ENCODE measurements at regions not wholly inside any gene's neighbourhood (a gene's known extent, or its start where the extent isn't known, plus 50 kb on each side); places are given as distances from the start of the nearest gene placed in this dataset.

DNA sequence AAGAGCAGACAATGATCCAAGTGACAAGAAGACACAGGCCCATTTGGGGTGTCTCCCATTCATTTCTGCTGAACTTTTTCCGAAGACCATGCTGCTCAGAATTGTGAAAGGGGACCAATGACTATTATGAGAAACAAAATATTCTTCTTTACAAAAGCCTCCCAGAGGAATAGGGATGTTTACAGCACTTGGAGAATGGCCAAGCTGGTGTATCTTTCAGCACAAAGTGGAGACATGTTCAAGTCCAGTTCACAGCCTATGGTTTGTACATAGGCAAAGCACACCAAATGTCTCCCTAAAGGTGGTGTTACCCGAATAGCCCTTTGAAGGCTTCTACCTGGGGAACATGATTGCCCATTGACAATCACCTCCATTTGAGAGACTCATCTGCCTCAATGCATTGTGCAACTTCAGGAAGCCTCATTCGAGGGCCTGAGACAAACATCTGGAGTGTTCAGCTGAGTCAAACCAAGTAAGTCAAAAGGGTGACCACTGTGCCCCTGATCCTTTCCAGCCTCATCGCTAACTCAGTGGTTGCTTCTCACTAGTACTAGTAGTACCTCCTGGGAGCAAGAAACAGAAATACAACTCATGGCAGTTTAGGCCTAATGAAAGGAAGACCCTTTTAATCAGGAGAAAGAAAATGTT, 451.0 kb upstream of the MARCKS start:
- intact Hi-C loops (cut with DNase I), result no loop called here
- no peak for DNase-seq

DNA sequence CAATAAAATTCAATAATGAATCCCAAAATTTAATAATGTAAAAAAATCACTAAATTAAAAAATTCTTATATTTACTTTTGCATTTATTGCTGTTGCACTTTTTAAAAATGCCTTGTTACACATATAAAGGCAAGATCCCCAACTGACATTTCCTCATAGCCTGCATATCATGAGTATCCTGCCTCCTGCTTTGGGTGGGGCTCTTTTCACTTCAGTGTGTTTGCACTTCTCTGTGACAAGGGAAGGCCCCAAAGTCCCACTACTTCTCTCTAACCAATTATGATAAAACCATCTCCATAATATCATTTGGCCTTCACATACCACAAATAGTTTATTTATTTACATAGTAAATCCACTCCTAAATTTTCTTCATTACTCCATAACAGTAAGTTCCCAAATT, 446.1 kb upstream of the MARCKS start:
- intact Hi-C loops (cut with DNase I), result no loop called here
- no peak for DNase-seq

DNA sequence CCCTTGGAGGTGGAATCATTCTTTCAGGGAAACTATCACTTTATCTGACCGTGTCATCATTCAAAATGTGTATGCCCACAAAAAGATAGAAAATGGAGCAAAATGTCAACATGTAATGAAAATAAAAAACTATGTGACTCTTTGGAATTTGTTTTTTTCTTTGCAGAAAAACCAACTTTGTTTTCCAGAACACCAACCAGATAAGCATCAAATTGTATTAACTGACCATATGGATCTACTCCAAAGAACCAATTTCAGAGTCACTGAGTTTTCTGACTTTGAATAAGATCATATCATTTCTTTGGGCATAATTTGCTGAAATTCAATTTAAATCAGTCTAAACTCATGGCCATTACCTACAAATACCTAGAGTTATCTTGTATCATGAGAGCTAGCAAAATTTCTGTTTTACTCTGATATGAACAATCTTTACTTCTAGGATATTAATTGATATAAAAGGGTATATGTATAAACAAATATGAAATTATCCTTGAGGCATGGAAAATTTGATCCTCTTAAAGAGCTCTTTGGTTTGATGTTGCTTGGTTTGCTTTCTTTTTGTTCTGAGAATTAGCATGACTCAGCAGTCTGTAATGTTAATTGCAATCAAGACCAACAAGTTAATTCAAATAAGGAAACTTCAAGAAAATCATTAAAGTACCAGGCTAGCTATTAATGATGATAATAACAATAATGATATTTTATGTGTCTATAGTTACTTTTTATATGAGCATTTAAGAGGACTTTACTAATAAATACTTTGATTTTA, 444.4 kb upstream of the MARCKS start:
- no peak for DNase-seq
- intact Hi-C loops (cut with DNase I), result no loop called here

DNA sequence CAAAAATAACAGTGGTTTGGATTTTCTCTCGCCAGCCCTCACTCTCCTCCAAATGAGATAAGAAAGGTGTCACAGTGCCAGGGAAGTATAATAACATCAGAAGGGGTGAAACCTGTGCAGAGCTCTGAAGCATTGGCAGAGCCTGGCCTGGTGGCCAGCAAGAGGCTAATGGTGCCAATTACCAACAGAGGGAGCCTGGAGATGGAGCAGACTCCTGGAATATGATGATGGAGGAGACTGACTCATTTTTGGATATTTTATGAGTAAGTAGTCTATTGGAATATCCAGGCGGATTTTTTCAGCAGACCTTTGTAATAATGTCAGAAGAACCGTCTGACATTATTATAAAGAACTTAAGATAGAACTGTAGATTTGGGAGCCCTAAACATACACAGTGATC, 442.6 kb upstream of the MARCKS start:
- intact Hi-C loops (cut with DNase I), result no loop called here
- peak in 24 of 42 donors; percentile 9 to 49 (median 22) for DNase-seq

DNA sequence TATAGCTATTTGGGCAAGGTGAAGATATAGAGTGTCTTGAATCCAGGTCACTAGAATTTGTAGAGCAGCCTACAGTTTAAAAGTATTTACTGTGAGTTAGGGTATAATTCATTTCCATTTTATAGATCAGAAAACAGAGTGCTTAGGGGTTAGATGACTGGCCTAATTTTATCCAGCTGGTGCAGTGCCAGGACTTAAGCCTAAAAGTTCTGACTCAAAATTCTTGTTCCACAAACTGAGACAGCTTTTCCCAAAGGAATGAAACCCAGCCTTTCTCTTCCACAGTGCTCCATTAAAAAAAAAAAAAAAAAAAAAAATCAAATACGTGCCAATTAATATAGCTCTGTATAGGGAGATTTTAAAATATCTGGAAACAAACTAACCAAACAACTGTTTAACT, 441.0 kb upstream of the MARCKS start:
- DNase-seq, result no peak
- intact Hi-C loops (cut with DNase I), result no loop called here

DNA sequence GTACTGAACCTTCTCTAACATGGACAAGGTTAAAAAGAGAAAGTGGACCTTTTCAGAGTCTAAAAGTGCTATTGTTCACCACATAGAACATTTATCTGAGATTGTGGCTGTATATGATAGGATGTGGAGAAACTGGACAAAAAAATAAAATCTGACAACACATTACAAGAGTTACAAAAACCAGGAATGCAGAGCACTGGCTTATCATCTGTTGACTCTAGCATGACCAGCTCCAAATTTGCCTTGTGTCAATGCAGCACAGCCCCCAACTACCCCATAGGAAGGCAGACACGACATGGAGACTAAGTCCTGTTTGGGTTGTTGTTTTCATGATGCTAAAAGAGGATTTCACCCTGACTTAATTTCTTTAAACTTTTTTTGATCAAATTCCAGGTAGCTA, 436.9 kb upstream of the MARCKS start:
- intact Hi-C loops (cut with DNase I), result no loop called here
- no peak for DNase-seq

DNA sequence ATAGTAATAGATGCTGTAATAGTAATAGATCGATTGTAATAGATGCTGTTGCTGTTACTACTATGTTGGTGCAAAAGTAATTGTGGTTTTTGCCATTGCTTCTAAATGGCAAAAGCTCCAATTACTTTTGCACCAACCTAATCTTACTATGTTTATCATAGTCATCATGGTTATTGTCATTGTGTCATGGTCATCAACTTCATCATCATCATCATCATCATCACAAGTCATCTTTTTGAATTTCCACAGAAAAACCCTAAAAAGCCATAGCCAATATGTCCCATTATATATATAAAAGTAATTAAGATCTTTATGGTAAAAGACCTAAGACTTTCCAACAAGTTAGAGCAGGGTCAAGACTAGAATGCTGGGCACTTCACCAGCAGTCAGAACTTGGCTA, 435.1 kb upstream of the MARCKS start:
- no peak for DNase-seq
- intact Hi-C loops (cut with DNase I), result no loop called here

DNA sequence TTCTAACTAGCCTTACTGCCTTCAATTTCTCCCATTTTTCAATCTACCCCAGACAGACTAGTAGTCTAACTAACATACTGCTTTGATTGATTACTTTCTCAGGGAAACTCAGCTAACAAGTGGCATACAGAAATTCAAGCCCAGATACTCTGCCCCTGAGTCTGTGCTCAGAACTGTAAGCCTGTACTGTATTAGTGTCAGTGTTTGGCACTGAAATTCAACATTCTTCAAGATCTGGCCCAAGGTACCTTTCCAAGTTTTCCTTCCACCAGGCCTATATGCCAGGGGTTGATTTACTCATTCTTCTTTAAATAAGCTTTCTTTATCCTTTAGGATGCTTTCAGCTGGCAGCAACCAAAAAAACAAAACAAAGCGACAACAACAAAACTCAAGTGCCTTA, 433.2 kb upstream of the MARCKS start:
- no peak for DNase-seq

DNA sequence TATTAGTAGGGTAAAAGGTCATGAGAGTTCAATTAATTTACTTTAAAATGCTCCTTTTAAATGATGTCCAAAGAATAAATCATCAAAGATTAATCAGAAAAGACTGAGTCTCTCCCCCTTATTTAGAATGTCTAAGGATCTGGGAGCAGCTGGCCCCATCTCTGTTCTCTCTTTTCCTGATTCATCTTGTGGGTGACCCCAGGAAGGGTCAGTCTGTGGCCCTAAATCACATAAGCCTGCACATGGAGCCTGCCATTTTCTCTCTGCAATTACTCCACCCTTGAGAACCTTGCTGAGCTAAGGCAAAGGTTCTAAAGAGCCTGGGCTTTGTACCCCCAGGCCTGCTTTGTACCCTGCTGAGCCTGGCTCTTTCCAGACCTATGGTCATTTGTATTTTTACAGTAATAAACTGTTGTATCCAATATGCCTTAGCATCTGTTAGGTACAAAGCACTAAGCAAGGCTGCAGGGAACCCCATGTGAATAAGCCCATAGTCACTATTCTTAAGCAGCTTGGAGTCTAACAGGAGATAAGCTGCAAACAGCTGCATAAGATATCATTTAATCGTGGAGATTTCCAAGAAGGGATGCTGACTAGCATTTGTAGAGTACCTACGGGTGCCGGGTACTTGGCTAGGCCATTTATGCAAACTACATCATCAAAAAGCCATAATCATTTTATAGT, 431.0 kb upstream of the MARCKS start:
- intact Hi-C loops (cut with DNase I), result no loop called here
- no peak for DNase-seq

More for the DNA sequence above, 433.2 kb upstream of the MARCKS start:
- intact Hi-C loops (cut with DNase I), result no loop called here

DNA sequence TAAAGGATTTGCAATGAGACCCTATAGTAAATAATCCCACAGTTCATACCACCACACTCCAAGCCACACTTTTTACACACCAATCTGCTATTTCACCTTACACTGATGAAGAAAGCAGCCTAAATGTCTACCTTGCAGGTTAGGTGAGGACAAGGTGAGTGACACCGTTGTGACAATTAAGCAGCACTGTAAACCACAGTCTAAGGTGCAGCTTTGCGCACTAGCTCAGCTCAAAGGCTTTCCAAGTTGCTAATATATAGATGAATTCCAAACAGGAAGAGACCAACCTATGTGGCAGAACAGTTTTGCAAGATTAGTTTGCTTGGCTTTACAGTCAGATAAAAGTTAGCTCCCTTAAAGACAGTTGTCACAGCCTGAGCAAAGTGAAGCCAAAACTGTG, 429.5 kb upstream of the MARCKS start:
- intact Hi-C loops (cut with DNase I), result no loop called here

DNA sequence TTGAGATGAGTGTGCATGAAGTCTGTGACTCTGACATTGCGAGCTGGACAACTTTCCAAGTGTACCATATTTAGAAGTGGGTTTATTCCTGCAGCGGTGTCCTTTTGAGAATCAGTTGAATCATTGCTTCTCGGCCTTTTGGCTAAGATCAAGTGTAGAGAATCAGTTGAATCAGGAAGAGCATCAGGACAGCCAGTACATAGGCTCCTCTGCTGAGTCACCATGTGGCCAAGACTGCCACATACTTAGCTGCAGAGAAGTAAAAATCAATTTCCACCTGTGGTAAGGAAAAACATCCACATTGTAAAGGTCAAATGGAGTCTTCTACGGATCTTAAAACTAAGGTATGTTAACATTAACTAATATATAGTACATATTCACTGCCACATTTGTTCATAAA, 428.4 kb upstream of the MARCKS start:
- DNase-seq, result no peak
- intact Hi-C loops (cut with DNase I), result no loop called here

More for the DNA sequence above, 429.5 kb upstream of the MARCKS start:
- no peak for DNase-seq

DNA sequence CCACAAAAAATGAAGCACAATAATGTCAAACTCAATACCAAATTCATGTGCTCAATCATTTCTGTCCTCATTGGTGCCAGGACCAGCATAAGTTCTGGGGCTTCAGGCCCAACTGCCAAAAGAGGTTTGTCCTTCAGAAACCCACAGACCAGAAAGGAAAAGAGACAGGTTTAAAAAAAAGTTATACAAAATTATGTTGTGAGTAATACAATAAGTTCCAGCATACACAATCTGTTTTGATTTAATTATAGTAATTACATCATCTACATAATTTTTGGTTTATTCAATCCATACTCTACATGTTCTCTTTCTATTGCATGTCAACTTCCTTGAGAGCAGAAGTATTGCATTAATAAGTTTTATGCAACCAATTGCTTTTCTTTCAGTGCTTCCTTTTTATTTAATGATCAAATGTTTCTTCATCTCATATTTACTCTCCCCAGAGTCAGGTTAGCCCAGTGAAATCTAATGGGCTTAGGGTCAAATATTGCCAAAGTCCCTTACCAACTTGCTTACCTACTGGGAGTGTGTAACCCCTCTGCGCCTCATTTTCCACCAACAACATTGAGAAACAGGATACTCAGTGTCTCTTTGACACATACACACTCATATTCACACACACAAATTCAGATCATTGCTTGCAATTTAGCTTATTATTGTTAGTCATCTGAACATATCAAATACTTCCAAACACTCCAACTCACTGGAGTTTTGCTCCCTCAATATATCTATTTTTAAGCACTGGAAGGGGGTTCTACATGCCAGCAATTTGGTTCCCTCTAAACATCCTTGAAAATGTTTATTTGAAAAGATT, 424.4 kb upstream of the MARCKS start:
- no peak for DNase-seq
- intact Hi-C loops (cut with DNase I), result no loop called here

DNA sequence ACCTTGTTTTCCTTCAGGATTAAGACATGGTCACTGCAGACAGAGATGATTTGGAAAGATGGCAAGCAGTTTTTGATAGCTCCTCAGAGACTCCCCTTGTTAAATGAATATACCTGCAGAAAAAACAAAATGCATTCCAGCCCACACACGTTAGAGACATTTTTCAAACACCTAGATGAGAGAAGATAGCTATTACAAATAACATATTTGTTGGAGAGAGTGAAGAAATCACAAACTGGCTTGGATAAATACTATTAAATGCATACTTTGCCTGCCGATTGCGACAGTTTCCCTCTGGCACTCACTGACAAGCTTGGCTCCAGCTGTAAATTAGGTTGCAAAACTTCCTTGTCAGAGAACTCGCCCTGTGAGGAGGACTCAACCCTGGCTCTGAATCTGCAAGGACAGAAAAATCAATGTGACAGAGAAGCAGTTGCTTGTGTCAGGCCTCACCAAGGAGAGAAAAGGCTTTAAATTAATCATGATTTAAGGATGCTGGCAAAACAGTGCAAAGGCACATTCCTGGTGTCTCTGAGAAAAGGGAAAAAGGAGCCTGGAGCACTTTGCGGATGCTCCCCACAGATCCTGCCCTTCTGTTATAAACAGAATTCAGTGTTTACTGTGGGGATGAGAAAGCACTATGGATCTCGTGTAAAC, 423.7 kb upstream of the MARCKS start:
- DNase-seq, result peak in 9 of 42 donors; percentile 2 to 51 (median 6)
- intact Hi-C loops (cut with DNase I), result no loop called here

DNA sequence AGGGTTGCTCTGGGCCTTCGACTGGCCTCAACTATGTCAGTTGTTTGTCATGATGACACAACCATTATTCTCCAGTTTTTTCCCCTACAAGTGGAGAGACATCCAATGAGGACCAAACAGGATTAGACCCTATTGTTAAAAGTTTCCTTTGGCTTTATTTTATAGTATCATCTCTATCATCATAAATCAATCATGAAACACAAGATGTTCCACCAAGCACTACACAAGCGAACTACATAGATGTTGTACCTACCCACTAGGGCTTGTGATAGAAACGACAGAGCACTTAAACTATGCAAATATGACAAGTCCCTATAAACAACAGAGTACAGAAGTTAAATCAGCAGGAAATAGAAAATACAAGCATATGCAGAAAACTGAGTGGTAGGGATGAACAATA, 422.5 kb upstream of the MARCKS start:
- intact Hi-C loops (cut with DNase I), result no loop called here
- DNase-seq, result no peak

DNA sequence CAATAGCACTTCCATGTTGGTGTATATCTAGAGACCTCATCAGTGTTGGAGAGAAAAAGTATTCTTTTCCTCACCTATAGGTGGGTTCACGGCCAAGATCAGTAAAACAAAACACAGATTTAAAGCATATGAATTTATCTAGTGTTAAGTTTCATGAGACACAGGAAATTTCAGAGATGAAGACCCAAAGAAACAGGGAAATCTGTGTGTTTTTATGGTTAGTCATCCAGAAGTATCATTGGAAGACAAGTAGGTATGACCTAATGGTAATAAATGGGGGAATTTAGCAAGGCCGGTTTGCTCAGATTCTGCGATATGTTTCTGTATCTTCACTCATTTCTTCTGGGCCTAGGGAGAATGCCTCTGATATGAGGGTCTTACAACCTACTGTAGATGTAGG, 419.6 kb upstream of the MARCKS start:
- no peak for DNase-seq
- intact Hi-C loops (cut with DNase I), result no loop called here

DNA sequence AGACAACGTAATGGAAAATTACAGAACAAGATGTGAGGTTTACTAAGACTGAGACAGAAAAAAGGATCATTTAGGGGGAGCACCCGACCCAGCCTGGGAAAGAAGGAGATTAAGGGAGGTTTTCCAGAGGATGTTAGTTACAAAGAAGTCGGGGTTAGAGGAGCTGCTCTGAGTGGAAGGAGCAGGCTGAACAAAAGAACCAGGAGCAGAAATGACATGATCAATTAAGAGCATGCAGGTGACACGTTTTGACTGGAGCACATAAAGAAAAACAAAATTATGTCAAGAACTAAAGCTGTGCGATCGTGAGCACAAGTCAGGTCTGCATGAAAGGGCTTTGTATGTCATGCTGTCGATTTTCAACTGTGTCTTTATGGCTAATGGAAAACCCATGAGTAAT, 417.3 kb upstream of the MARCKS start:
- DNase-seq, result no peak
- intact Hi-C loops (cut with DNase I), result no loop called here

DNA sequence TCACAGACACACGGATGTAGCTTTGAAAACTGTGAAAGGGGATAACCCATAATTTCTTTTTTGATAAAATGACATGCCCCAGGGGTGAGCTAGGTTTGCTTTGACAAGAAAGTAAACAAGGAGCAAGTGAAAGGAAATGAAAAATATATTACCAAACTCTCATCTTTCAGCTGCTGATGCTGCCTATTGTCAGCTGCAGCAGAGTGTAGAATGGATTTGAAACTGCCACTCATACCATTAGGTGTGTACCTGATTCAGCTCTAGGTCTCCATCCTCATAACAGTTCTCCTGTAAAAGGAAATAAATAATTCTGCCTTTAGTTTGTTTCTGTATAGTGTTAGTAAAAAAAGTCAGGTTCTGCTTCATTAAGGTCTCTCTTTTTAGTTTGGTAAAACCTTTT, 415.1 kb upstream of the MARCKS start:
- no peak for DNase-seq
- intact Hi-C loops (cut with DNase I), result no loop called here

DNA sequence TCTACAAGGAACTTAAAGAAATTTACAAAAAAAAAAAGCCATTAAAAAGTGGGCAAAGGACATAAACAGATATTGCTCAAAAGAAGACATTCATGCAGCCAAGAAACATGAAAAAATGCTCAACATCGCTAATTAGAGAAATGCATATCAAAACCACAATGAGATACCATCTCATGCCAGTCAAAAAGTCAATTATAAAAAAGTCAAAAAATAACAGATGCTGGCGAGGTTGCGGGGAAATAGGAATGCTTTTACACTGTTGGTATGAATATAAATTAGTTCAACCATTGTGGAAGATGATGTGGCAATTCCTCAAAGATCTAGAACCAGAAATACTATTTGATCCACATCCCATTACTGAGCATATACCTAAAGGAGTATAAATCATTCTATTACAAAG, 411.9 kb upstream of the MARCKS start:
- DNase-seq, result no peak
- intact Hi-C loops (cut with DNase I), result no loop called here
